Uterus (tissue), 2 donors: ENCODE measurements at regions not wholly inside any gene's neighbourhood (a gene's known extent, or its start where the extent isn't known, plus 50 kb on each side); places are given as distances from the start of the nearest gene placed in this dataset.

Experiments
- CTCF ChIP-seq, 4 experiments: fragments of 200-600 bp in 2 of 4; fragments of 450-650 bp in 2 of 4; sonication (generic) in 2 of 4; IDR thresholded peaks; one replicate each; pipeline ENCODE4 v1.5.1; 2016 to 2019; ENCODE audit warnings: antibody characterized with exemption in 4 of 4, mild to moderate bottlenecking in 2 of 4, moderate library complexity in 1 of 4
- POLR2A ChIP-seq, 2 donors: fragments of 450-650 bp; IDR thresholded peaks; one replicate each; pipeline ENCODE4 v1.6.1; 2016; ENCODE audit warnings: antibody characterized with exemption in 2 of 2, mild to moderate bottlenecking in 1 of 2, moderate library complexity in 1 of 2

- TF ChIP-seq CTCF (IDR thresholded peaks at IDR 0.05) (no peak), POLR2A (IDR thresholded peaks at IDR 0.05) (no peak)
These were observed 101.0 kb downstream of the LRIG3 start for GRCh38 chr12:58819345-58819744.
